Occipital lobe (tissue), 1 donor: ENCODE measurements at regions not wholly inside any gene's neighbourhood (a gene's known extent, or its start where the extent isn't known, plus 50 kb on each side); places are given as distances from the start of the nearest gene placed in this dataset.

Experiments
- DNase-seq: peaks from one replicate; lab custom pipeline; 2025; lab: John Stamatoyannopoulos, UW

DNA sequence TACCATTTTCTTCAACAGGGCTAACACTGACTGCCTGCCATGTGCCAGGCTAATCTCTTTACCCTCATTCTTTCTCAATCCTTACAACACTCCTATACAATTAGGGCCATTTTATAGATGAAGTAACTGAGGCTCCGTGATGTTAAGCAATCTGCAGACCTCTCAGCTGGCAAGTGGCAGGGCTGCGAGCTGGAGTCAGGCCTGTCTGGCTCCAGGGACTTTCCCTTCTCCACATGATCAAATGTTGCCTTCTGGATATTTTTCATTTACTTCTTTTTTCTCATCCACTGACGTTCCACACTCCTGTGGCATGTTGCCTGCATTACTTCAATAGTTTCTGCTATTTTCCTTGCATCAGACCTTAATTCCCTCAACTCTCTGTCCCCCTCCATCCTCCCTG is 55.2 kb upstream of the TAGAP start:
- no peak for DNase-seq

DNA sequence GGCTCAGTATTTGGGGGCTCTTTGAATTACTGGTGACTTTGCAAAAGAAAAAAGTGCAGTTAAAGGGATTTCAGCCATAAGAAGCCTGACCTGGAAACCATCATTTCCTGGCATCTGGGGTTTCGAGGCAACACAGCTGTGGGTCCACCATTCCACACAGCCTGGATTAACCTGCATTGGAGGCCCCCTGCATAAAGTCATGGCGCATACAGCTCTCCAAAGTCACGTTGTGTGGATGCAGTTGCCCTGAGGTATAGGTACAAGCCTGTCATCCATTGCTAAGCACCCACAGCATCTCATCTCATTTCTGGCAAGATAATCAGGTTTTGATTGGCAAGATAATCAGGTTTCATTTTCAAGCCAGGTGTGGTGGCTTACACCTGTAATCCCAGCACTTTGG is 54.5 kb upstream of the TAGAP start:
- no peak for DNase-seq

DNA sequence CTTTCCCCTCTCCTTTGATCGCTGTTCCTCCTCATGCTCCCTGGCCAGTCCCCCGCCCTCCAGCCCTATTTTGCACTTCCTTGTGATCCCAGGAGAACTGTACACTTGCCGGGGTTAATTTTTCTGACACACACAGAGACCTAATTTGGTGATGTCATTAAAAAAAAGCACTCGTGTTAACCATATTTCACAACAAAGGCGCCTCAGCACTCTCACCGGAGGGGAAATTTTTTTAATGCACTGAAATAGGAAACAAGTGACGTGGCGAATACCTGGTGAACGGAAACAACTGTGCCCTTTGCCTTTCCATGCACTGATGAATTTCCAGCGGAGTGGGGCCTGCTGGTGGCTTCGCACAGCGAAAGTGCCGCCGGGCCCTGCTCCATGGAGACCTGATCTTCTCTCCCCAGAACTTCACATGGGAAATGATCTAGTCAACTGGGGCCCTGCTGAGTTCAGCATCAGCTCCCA is 53.9 kb upstream of the TAGAP start:
- no peak for DNase-seq

DNA sequence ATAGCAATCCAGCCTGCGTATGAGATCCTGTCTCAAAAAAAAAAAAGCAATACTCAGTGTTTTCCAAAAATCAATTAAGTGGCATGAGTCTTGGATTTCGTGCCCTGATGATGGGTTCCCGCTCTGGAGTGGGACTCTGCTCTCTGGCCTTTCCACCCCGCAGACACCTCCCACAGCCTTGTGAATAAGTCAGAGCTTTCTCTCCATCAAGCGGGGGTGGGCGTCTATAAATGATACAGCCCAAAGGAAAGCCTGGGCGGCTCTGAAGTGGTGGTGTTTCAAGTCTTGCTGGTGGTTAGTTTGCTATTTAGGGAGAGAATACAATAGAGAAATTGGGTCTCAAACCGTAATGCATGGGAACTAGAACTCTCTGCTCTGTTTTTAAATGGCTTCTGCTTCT is 52.5 kb upstream of the TAGAP start:
- no peak for DNase-seq

DNA sequence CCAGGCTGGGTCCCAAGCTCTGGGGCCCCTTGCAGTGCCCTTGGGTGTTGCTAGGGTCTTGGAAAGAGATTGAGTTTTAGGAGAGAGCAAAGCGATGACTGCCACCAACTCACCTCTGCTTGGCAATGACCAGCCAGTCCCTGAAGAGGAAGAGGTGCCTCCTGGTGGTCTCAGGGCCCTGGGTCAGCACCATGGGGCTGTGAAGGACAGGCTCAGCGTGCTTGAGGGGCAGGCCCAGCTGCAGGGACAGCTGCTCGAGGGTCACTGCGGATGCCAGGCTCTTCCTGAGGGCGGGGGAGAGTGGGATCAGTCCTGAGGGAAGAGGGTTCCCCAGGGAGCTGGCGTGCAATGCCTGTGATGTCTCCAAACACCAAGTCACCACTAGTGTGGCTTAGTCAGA is 50.8 kb upstream of the TAGAP start:
- DNase-seq = no peak

DNA sequence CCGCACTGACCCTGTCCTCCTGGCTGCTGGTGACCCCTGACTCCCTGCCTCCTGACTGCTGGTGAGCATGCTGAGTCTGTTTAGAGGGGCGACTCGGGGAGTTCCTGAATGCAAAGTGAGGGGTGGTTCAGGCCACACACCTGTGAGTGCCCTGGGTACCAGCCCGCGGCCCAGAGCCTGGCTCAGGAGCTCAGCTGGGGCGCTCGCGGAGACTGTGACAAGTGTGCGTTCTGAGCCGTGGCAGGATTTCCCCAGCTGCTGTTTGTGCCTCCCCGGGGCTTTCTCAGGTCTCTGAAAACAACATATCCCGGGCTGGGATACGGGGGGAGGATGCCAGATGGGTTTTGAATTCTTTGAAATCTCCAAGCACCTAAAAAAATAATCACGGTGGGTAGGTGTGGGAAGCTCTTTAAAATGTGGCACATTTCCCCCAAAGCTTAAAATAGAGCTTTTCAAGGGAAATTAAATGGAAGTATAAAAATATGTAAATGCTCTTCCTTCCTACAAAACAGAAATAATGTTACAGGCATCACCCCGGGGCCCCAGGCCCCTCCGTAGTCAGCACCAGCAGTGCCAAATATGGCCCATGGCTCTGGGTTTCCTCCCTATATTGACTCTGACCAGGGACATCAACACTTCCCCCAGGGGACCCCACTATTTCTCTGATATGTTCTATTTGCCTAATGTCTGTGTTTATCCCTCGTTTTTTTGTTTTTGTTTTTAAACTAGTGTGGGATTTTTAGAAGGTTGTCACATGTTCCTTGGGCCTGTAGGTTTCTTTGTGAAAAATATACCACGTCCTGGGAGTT is 49.9 kb upstream of the TAGAP start:
- no peak for DNase-seq
